PC-3 (cell line): ENCODE measurements at regions not wholly inside any gene's neighbourhood (a gene's known extent, or its start where the extent isn't known, plus 50 kb on each side); places are given as distances from the start of the nearest gene placed in this dataset.

Experiments used
- ATAC-seq: fragments of 200-7000 bp; cut with Tn5 transposase; 2 replicates; pipeline ENCODE4 v1.9.1; 2020; ENCODE audit warnings: mild to moderate bottlenecking, moderate library complexity
- BruUV-seq: library from RNA; stranded (reverse); fragments of 400-500 nt; replicated peaks from 2 replicates; lab custom pipeline; 2021; lab: Mats Ljungman, UMichigan
- CTCF ChIA-PET: fragments of 300-600 bp; sonication (Branson Sonifier 250); formaldehyde crosslinking; loops from one replicate; lab custom pipeline; 2022; ENCODE audit warnings: antibody characterized with exemption; lab: Charles Lee
- POLR2A ChIA-PET: fragments of 300-600 bp; sonication (Branson Sonifier 250); formaldehyde crosslinking; loops from one replicate; lab custom pipeline; 2022; ENCODE audit warnings: antibody characterized with exemption; ENCODE audit not compliant: unreplicated experiment; lab: Charles Lee
- DNase-seq: peaks from one replicate; pipeline ENCODE4 v3.0.0-alpha.2; 2015
- H2AFZ ChIP-seq: fragments of 300-600 bp; sonication (generic); 2 replicates; pipeline ENCODE4 v1.6.0; 2016; ENCODE audit warnings: antibody characterized with exemption, low read length
- H3F3A ChIP-seq: fragments of 300-600 bp; sonication (generic); one replicate; pipeline ENCODE4 v1.6.0; 2017; ENCODE audit warnings: antibody characterized with exemption, low read length, control low read depth, mild to moderate bottlenecking; ENCODE audit not compliant: unreplicated experiment
- H3K27ac ChIP-seq: fragments of 300-600 bp; sonication (generic); 2 replicates; pipeline ENCODE4 v1.5.1; 2016; ENCODE audit warnings: mild to moderate bottlenecking, low read length
- H3K27me3 ChIP-seq: fragments of 300-600 bp; sonication (generic); 2 replicates; pipeline ENCODE4 v1.6.1; 2016; ENCODE audit warnings: low read length, mixed read lengths
- H3K36me3 ChIP-seq: fragments of 300-600 bp; sonication (generic); 2 replicates; pipeline ENCODE4 v1.6.1; 2016; ENCODE audit warnings: low read depth, mixed run types, low read length, mixed read lengths
- H3K4me1 ChIP-seq: fragments of 300-600 bp; sonication (generic); 2 replicates; pipeline ENCODE4 v1.5.1; 2016; ENCODE audit warnings: low read length; ENCODE audit not compliant: insufficient read depth
- H3K4me2 ChIP-seq: fragments of 300-600 bp; sonication (generic); 2 replicates; pipeline ENCODE4 v1.6.0; 2016; ENCODE audit warnings: low read length
- H3K4me3 ChIP-seq: fragments of 300-600 bp; sonication (generic); 2 replicates; pipeline ENCODE4 v1.5.1; 2016; ENCODE audit warnings: mild to moderate bottlenecking, low read length, mixed read lengths
- H3K79me2 ChIP-seq: fragments of 300-600 bp; sonication (generic); 2 replicates; pipeline ENCODE4 v1.6.1; 2017; ENCODE audit warnings: low read length, mixed read lengths
- H3K9ac ChIP-seq: fragments of 300-600 bp; sonication (generic); 2 replicates; pipeline ENCODE4 v1.6.0; 2016; ENCODE audit warnings: mild to moderate bottlenecking, low read length
- H3K9me2 ChIP-seq: fragments of 300-600 bp; sonication (generic); replicated peaks from 2 replicates; pipeline ENCODE4 v1.6.1; 2016; ENCODE audit warnings: mixed run types, low read length, mixed read lengths
- H3K9me3 ChIP-seq: fragments of 300-600 bp; sonication (generic); 2 replicates; pipeline ENCODE4 v1.6.1; 2016; ENCODE audit warnings: low read length, mixed read lengths
- H4K20me1 ChIP-seq: fragments of 300-600 bp; sonication (generic); 2 replicates; pipeline ENCODE4 v1.6.1; 2016; ENCODE audit warnings: low read length, mixed read lengths
- EZH2 ChIP-seq: fragments of 300-600 bp; sonication (generic); IDR thresholded peaks from one replicate; pipeline ENCODE4 v1.6.1; 2017; ENCODE audit warnings: antibody characterized with exemption, mild to moderate bottlenecking, low read length; ENCODE audit not compliant: unreplicated experiment
- EZH2phosphoT487 ChIP-seq: fragments of 300-600 bp; sonication (generic); IDR thresholded peaks from 2 replicates; pipeline ENCODE4 v1.6.1; 2018; ENCODE audit warnings: mild to moderate bottlenecking, antibody characterized with exemption, low read length, borderline replicate concordance
- intact Hi-C: fragments of 100-400 bp; cut with micrococcal nuclease; formaldehyde crosslinking; loops from 2 replicates; pipeline ENCODE4 v1.9.0; 2023
- TF ChIP-seq, protein P1 (sequence below): fragments of 300-600 bp; sonication (generic); conservative IDR thresholded peaks from 2 replicates; pipeline ENCODE4 v1.5.1; 2017; ENCODE audit warnings: antibody characterized with exemption, low read depth, mild to moderate bottlenecking, low read length

DNA sequence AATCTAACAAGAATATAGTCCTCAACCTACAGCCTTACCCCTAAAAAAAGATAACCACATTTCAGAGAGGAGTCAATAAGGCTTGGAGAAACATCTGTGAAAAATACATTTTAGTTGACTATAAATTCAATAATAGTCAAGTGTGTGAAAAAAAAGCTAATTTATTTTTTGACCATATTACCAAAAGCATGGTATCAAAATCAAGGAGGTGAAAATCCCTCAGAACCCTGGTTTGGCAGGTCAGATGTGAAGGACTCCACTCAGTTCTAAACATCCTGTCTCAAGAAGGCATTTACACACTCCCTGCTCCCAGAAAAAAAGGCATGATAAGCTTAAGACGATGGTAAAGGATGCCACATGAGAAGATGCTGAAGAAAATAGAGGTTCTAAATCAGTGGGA is 745.1 kb upstream of the TENM3 start:
- DNase-seq (no peak), ATAC-seq (no peak)
- Histone ChIP-seq H2AFZ (no peak overlapping the region), H3K9me2 (no peaks in the 10 kb centered on the region), H3K27me3 (no peaks in the 10 kb centered on the region), H3K79me2 (no peaks in the 10 kb centered on the region), H3K9me3 (no peaks in the 10 kb centered on the region), H3K4me1 (no peaks in the 10 kb centered on the region), H3K9ac (no peak overlapping the region), H3K4me3 (no peak overlapping the region), H3K27ac (no peak overlapping the region), H4K20me1 (no peaks in the 10 kb centered on the region), H3K4me2 (no peak overlapping the region), H3K36me3 (no peaks in the 10 kb centered on the region), H3F3A (no peaks in the 10 kb centered on the region)
- intact Hi-C loops: no loop called here
- no TSS peak for BruUV-seq
- ChIA-PET POLR2A (no interaction called here), CTCF (no interaction called here)
- TF ChIP-seq EZH2phosphoT487 (no peak), EZH2 (no peak)
- TF ChIP-seq, protein P1, sequence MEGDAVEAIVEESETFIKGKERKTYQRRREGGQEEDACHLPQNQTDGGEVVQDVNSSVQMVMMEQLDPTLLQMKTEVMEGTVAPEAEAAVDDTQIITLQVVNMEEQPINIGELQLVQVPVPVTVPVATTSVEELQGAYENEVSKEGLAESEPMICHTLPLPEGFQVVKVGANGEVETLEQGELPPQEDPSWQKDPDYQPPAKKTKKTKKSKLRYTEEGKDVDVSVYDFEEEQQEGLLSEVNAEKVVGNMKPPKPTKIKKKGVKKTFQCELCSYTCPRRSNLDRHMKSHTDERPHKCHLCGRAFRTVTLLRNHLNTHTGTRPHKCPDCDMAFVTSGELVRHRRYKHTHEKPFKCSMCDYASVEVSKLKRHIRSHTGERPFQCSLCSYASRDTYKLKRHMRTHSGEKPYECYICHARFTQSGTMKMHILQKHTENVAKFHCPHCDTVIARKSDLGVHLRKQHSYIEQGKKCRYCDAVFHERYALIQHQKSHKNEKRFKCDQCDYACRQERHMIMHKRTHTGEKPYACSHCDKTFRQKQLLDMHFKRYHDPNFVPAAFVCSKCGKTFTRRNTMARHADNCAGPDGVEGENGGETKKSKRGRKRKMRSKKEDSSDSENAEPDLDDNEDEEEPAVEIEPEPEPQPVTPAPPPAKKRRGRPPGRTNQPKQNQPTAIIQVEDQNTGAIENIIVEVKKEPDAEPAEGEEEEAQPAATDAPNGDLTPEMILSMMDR: no peak

DNA sequence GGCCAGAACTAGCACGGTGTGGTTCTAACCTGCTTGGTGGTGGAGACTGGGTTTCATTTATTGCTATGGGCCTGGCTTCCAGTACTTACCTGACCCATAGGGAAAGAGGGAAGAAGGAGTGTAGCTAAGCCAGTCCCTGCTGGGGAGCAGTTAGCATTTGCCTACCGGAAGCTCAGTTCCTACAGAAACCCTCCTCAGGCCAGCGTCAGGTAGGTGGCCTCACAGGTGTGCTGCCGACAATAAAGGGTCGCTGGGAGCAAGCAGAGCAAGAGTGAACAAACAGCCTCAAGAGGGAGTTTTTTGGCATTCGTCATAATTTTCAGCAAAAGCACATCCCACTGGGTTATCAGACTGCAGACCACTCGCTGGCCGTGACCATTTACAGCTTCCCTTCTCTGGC is 740.6 kb upstream of the TENM3 start:
- no peak overlapping the region for H3K4me2 ChIP-seq
- ChIA-PET POLR2A (no interaction called here), CTCF (no interaction called here)
- no peaks in the 10 kb centered on the region for H3K9me3 ChIP-seq
- H3F3A ChIP-seq: no peaks in the 10 kb centered on the region
- H3K4me3 ChIP-seq: no peak overlapping the region
- no peaks in the 10 kb centered on the region for H3K36me3 ChIP-seq
- no peak overlapping the region for H3K9ac ChIP-seq
- no peaks in the 10 kb centered on the region for H4K20me1 ChIP-seq
- H2AFZ ChIP-seq: no peak overlapping the region
- DNase-seq (no peak), ATAC-seq (no peak)
- H3K79me2 ChIP-seq: no peaks in the 10 kb centered on the region
- H3K27ac ChIP-seq: no peak overlapping the region
- BruUV-seq: no TSS peak
- no peaks in the 10 kb centered on the region for H3K4me1 ChIP-seq
- TF ChIP-seq EZH2phosphoT487: no peak
- TF ChIP-seq EZH2: no peak
- TF ChIP-seq, protein P1: no peak
- H3K9me2 ChIP-seq: no peaks in the 10 kb centered on the region
- intact Hi-C loops: no loop called here
- H3K27me3 ChIP-seq: peaks cover 25% of the 10 kb centered on the region

DNA sequence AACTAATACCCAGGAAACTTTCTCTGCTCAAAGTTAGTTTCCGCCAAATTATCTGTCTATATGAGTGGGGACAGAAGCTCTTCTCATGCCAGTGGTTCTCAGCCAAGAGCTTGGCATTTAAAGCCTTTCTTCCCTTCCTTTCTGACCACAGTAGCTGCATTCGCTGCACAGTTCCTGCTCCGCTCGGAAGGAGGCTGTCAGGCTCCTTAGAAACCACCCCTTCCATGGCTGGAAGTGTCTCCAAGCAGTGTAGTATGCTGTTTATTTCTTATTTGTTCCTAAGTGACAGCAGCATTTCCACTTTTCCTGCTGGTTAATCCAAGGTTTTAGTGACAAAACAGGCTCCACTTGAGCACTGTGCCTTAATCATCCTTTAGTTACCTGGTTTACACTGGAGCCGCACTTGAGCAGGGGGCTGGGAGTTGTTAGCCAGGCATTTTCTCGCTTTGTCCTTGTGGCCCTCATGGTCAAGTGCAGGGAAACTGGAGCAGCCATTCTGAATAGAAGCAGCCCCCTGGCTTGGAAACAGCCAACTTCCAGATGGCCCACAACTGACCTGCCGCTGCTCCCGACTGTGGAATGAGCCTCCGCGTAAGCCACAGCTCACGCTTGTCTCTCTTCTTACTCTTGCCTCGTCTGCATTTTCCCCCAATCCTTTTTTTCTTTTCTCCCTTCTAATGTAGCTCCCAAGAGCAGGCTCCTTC is 739.4 kb upstream of the TENM3 start:
- Histone ChIP-seq H3K4me1 (no peaks in the 10 kb centered on the region), H3K36me3 (no peaks in the 10 kb centered on the region), H3K9me2 (no peaks in the 10 kb centered on the region), H3K4me2 (no peak overlapping the region), H3K9ac (no peak overlapping the region), H3K27ac (no peak overlapping the region), H3K4me3 (no peak overlapping the region), H3K9me3 (no peaks in the 10 kb centered on the region), H3K27me3 (peaks cover 33% of the 10 kb centered on the region), H3F3A (no peaks in the 10 kb centered on the region), H4K20me1 (no peaks in the 10 kb centered on the region), H2AFZ (no peak overlapping the region), H3K79me2 (no peaks in the 10 kb centered on the region)
- no peak for DNase-seq
- ChIA-PET POLR2A (no interaction called here), CTCF (no interaction called here)
- intact Hi-C loops: no loop called here
- no peak for ATAC-seq
- TF ChIP-seq, protein P1: no peak
- TF ChIP-seq EZH2 (no peak), EZH2phosphoT487 (no peak)
- BruUV-seq: no TSS peak
